CD4-positive, alpha-beta T cell treated with Interleukin-10 for 1 hour (primary cell): ENCODE measurements at regions not wholly inside any gene's neighbourhood (a gene's known extent, or its start where the extent isn't known, plus 50 kb on each side); places are given as distances from the start of the nearest gene placed in this dataset.
"Not testable (repeated sequence)": the region's sequence is repeated elsewhere in the genome, so short reads cannot be mapped to it uniquely, and the experiment has no call there.

ENCODE experiments used
- DNase-seq: peaks from one replicate; pipeline ENCODE4 v3.0.0-alpha.2; 2020

- no peak for DNase-seq
Measured at GRCh38 chrX:36683507-36683906, 324.7 kb upstream of the FAM47C start.

DNA sequence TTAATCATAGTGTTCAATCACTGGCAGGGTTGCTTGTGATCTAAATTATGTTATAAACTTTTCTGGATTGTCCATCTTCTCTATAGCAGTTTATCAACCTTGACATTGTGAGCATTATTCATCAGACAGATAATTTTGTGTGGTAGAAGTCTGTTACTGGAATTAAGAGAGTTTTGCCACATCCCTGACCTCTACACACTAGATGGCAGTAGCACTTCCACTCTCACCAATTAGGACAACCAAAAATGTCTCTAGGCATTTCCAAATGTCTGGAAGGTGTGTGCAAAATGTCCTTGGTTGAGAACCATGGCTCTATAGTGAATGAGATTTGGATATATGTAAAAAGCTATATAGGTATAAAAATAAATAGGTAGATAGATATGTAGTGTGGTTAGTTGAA lies 324.1 kb upstream of the FAM47C start:
- DNase-seq = no peak

DNA sequence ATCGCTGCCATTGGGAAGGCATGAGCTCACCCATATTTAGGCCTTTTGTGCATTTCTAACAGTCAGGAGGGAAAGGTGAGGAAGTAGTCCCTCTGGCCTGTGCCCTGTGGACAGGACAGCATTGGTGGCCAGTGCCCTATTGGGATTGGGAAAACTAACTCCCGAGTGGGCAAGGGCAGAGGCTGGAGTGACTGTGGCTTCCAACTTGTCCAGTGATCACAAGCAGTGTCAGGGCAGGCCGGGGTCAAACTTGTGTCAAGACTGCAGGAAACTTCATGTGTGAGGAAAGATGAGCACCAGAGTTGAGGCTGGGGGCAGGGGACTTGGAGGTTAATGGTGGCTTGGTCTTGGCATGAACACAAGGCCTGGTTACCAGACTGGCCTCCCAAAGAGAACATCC lies 286.2 kb upstream of the FAM47C start:
- DNase-seq = no peak

GRCh38 chrX:36753602-36754001 lies 254.6 kb upstream of the FAM47C start:
- no peak for DNase-seq

DNA sequence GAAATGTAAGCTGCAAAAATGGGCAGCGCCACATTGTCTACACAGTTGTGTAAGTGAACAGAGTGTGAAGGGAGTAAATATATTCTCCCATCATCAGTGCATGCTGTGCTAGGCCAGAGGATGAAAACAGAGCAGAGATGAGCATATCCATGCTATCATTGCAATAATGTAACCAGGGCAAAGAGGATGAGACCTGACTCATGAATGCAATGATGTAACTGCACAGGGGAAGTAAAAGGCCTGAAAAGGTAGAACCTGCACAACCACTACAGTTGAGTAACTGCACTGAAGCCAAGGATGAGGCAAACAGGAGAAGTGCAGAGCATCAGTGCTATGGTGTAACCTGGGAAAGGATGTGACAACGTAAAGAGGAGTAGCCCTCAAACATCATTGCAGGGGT lies 220.4 kb upstream of the FAM47C start:
- DNase-seq = no peak

GRCh38 chrX:36803151-36803550 lies 205.0 kb upstream of the FAM47C start:
- no peak for DNase-seq

GRCh38 chrX:36804066-36804465 lies 204.1 kb upstream of the FAM47C start:
- no peak for DNase-seq

DNA sequence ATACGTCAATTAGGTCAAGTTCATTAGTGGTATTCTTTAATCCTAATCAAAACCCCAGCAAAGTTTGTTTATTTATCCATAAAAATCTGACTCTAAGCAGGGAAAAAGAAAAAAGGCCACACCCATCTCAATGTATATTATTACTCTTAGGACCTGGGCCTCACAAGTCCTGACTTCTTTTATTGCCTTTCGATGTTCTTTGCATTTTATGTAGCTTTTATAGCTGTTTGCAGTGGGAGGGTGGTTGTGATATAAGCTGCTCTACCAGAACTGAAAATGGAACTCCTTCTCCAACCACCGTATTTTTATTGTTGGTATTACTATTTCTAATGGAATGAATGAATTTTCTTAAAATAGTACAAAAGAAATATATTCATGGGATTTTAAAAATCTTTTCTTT lies 163.3 kb upstream of the FAM47C start:
- DNase-seq = no peak

DNA sequence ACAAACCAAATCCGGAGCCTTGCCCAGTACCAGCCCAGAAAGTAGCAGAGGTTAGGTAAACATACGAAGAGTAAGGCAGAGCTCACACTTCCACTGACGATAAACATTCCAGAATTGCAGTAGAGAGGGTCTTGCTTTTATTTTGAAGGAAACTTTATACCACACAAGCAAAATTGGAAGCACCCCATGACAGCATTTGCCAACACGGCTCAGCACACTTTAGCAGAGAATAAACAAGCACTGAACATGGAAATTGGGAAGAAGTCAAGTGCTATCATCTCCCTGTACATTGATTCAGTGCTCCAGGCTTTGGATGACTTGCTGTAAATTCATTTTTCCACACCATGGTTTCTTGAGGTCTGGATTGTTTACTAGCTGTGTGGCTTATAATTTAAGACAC lies 160.7 kb upstream of the FAM47C start:
- no peak for DNase-seq

DNA sequence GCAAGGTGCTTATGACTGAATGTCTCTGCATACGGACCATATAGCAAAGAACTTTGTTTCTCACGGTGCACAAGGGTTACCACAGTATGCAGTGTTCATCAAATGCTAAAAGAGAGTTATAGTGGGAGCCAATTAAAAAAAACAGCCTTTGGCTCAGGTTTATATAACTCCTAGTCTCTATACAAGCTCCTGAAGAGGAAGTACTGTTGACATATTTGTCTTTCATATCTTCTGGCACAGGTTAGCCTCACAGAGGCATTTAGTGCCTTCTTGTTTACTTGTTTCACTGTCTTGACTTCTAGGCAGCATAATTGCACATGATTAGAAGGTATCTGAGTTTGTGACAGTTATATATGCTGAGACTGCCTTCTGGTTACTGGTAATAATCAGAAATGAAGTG lies 158.8 kb upstream of the FAM47C start:
- no peak for DNase-seq

DNA sequence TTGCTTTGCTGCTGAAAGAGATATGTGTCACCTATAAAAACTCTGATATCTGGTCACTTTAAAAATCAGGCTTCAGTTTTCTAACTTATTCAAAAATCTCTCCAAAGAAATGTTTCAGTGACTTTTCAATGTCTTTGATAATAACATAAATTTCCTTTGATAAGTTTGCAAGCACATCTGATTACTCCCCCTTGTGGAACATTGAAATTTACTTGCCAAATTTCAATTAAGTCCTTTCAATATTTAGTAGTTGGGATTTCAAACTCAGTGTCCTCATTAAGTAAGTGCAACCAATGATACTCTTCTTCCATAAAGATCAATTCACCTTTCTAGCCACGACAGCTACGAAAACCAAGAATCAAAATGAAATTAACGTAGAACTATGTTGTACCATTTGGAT lies 151.3 kb upstream of the FAM47C start:
- DNase-seq = no peak

DNA sequence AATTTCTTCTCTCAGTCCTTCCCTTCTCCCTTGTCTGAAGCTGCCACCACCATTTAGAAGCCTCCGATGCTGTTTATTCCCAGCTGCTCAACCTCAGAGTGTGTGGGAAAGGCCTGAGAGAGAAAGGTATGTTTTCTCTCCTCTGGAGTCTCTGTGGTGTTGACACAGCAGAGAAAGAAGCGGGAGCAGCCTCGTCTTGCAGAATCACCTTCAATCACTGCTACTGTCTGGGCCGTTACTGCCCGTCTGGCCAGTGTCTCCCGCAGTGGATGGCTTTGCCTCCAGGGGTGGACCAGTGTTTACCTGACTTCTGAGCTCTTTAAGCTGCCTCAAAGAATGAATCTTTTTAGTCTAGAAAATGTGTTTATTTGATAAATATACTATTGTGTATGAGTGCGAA lies 148.9 kb upstream of the FAM47C start:
- DNase-seq = no peak

- no peak for DNase-seq
Measured at GRCh38 chrX:36861601-36862000, 146.6 kb upstream of the FAM47C start.

DNA sequence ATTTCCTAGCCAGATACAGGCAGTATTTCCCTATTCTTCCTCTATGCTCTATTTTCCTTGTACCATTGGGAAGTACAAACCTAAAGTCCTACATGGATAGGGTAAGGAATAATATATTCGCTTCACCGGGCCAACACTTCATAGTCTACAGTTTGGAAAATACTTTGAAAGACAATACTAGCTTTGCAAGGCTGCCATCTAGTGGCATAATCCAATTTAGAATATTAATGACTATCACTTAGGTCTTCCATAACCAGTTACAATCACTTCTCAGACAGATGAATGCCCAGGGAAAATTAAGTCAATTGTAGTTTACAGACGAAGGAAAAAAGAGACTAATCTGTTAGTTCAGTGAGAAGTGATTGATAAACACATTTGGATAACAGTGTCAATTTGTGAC lies 141.0 kb upstream of the FAM47C start:
- DNase-seq = peak; percentile 1

DNA sequence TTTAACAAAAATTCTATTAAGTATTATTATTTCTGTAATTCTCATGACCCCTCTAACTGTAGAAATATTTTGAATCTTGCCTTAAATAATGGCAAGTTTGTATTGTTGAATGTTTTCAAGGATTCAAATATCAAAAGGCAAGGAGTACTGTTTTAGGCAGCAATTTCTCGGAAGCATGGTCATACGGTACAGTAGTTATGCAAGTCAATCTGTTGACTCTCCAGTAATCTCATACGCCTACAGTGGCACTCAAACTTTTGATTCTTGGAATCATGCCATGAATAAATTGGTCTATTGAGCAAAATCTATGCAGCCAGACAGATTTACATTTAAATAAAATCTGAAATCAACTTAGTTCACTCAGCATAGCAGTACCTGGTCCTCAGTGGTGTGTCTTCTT lies 139.6 kb upstream of the FAM47C start:
- no peak for DNase-seq

DNA sequence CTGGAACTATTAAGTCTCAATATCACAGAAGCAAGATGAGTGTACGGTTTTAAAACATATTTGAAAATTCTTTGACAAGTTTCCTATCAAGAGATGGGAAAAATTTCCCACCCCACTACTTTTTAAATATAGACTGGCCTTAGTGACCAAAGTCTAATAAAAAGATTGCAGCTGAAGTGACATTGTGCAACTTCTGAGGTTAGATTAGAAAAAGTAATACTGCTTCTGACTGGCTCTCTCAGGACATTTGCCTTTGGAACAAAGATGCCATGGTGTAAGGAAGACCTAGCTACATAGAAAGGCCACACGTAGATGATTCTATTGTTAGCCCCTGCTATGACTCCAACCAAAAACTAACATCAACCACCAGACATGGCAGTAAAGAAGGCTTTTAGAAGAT lies 138.7 kb upstream of the FAM47C start:
- DNase-seq = no peak

DNA sequence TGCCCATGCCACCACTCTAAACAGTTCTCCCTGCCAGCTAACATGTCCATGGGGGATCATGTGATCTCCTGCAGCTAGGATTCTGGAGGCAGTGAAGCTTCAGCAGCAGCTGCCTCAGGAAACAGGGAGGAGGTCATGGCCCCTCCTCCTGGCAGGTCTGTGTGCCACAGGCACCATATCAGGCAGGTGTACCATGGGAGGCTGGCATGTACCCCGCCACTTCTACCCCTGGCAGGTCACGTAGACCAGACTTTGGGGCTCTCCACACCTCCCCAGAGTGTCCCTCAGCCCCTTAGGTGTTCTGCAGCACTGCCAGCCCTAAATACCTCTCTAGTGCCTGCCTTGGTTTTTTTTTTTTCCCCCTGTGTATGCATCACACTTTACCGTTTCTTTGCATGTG lies 110.5 kb upstream of the FAM47C start:
- no peak for DNase-seq

DNA sequence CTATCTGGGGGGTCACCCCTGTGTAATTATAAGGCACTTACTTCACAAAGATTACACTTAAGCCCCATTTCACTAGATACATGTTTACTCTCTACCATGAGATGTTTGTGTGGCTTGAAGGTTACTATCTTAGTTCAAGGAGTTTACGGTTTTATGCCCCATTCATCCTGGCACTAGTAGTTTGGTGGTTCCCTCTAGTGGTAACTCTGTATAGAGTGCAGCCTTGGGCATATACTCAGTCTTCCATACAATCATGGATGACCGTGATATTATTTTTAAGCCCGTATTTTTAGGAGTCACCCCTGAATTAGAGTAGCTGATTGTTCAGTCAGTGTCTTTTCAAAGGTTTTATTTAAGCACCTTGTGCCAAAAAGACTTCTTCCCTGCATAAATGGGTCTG lies 109.9 kb upstream of the FAM47C start:
- DNase-seq = no peak

DNA sequence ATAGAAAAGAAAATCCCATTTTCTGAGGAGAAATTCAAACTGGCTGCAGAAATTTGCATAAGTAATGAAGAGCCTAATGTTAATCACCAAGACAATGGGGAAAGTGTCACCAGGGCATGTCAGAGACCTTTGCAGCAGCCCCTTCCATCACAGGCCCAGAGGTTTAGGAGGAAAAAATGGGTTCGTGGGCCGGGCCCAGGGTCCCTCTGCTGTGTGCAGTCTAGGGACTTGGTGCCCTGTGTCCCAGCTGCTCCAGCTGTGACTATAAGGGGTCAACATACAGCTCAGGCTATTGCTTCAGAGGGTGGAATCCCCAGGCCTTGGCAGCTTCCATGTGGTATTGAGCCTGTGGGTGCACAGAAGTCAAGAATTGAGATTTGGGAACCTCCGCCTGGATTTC lies 103.6 kb upstream of the FAM47C start:
- DNase-seq = not testable (repeated sequence)

- DNase-seq = no peak
Measured at GRCh38 chrX:36908801-36909675, 99.1 kb upstream of the FAM47C start.

- DNase-seq = no peak
Measured at GRCh38 chrX:36909676-36910030, 98.5 kb upstream of the FAM47C start.

DNA sequence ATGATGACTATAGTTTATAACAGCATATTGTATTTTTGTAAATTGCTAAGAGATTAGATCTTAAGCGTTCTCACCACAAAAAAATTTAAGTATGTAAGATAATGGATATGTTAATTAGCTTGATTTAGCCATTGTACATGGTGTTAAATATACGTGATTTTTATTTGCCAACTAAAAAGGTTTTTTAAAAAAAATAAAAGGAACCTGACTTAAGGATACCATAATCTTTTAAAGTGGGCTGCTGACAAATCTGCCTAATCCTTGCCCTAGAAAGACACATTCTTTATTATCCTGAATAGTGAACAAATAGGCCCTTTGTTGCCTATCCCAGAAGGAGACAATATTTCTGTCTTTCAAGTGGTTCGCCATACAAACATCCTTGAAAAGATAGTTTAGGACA lies 94.6 kb upstream of the FAM47C start:
- no peak for DNase-seq

DNA sequence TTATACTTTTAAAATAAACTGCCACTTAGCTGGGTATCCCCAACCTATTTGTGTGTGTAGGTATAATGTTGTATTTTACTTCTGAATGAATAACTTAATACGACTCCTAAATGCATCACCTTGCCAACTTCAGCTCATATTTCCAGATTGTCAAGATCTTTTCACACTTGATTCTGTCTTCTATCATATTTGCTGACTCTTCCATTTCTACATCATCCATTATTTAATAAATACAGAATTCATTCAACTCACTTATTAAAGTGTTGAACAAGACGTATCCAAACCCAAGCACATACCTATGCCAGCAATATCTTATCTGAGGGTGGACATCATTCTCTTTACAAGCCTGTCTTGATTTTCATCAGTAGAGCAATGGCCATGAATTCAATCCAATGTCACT lies 91.2 kb upstream of the FAM47C start:
- DNase-seq = no peak

- no peak for DNase-seq
Measured at GRCh38 chrX:36927712-36928111, 80.5 kb upstream of the FAM47C start.

DNA sequence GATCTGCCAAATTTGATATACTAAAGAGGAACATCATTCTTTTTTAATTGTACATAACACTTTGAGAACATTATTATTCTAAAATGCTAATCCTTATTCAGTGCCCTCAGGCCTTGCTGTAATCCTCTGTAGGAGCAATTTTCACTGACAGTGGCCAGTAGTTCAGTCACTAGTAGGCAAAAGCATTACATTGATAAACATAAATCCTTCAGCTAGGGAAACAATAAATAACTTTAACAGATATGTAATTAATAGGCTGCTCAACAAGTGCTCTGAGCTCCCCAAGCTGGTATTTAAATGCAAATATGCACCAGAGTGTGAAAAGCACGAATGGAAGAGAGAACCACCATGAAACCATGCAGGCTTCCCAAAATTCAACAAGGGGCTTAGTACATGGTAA lies 77.7 kb upstream of the FAM47C start:
- no peak for DNase-seq
